IMR-90 (cell line): ENCODE measurements at regions not wholly inside any gene's neighbourhood (a gene's known extent, or its start where the extent isn't known, plus 50 kb on each side); places are given as distances from the start of the nearest gene placed in this dataset.

Experiments
- MAFK ChIP-seq: IDR thresholded peaks from 2 replicates; pipeline ENCODE4 v1.6.1; 2012; ENCODE audit warnings: low read depth, low read length, improper control_type of control experiment
- POLR2A ChIP-seq: IDR thresholded peaks from 2 replicates; pipeline ENCODE4 v1.6.1; 2012; ENCODE audit warnings: mild to moderate bottlenecking, low read depth, low read length
- TF ChIP-seq, protein P1 (sequence below): conservative IDR thresholded peaks from 2 replicates; pipeline ENCODE4 v1.5.1; 2012; ENCODE audit warnings: mild to moderate bottlenecking, low read depth, low read length, improper control_type of control experiment
- TF ChIP-seq, protein P2 (sequence below): fragments of 150-350 bp; IDR thresholded peaks from 2 replicates; pipeline ENCODE4 v1.6.1; 2017; ENCODE audit warnings: mild to moderate bottlenecking, antibody characterized with exemption, low read length, low read depth

DNA sequence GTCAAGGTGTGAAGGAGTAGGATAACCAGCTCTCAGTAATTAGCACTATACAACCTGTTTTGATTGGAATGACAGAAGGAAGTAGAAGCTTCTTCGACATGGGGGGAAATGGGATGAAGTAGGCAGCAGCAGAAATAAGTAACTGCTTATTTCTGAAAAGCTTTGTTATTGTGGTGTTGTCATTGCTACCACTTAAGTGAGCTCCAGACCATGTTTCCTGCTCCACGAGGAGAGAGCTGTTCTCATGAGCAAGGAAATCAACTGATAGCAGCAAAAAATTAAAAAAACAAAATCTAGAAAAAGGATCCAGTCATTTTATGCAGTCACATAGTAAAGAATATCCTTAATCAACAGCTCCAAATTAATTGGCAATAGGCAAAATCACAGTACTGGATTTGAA lies 106.1 kb upstream of the TLL1 start:
- TF ChIP-seq, protein P1, sequence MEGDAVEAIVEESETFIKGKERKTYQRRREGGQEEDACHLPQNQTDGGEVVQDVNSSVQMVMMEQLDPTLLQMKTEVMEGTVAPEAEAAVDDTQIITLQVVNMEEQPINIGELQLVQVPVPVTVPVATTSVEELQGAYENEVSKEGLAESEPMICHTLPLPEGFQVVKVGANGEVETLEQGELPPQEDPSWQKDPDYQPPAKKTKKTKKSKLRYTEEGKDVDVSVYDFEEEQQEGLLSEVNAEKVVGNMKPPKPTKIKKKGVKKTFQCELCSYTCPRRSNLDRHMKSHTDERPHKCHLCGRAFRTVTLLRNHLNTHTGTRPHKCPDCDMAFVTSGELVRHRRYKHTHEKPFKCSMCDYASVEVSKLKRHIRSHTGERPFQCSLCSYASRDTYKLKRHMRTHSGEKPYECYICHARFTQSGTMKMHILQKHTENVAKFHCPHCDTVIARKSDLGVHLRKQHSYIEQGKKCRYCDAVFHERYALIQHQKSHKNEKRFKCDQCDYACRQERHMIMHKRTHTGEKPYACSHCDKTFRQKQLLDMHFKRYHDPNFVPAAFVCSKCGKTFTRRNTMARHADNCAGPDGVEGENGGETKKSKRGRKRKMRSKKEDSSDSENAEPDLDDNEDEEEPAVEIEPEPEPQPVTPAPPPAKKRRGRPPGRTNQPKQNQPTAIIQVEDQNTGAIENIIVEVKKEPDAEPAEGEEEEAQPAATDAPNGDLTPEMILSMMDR: no peak
- TF ChIP-seq POLR2A (no peak), MAFK (no peak)
- TF ChIP-seq, protein P2, sequence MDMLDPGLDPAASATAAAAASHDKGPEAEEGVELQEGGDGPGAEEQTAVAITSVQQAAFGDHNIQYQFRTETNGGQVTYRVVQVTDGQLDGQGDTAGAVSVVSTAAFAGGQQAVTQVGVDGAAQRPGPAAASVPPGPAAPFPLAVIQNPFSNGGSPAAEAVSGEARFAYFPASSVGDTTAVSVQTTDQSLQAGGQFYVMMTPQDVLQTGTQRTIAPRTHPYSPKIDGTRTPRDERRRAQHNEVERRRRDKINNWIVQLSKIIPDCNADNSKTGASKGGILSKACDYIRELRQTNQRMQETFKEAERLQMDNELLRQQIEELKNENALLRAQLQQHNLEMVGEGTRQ: no peak
